ENCODE measurements at regions not wholly inside any gene's neighbourhood (a gene's known extent, or its start where the extent isn't known, plus 50 kb on each side); places are given as distances from the start of the nearest gene placed in this dataset.

DNA sequence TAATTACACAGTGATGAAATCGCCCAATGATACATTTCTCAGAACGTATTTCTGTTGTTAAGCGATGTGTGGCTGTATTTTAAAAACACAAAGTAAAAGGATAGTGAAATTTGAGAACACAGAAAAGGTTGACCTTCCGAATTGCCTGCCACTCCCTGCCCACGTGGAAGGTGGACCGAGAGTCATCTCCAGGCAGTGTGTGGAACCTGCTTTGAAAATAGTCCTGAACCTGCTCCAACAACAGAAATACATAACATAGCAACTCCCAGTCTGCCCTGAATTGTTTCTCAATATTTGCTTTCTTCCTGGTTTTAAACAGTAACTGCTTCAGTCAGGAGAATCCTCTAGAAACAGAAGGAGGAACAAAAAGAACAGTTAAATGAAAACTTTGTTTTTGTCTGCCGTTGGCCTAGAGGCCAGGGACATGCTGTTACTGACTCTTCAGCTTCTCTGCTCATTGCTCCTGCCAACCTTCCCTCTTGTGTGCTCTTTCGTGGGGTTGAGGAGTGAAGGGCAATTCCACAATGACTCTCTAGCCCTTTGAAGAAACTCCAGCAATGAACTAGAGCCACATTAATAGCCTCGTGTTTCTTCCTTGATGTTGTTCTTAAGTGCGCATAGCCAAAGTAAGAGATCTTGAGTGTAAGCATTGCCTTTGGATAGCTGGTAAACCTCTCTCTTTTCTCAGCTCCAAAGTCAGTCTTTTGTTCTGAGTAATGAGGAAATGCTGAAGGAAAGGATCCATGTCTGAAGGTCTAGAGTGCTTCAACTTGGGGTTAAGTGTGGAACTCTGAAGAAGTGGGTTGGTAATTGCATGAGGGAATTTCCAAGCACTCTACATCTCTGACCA, 452.5 kb upstream of the CCL2 start:
- Histone ChIP-seq H3K4me3 (ENCODE audit: low read length) (no peak overlapping the region), H3K79me2 (ENCODE audit: low read length) (no peaks in the 10 kb centered on the region), H3F3A (ENCODE audit: insufficient read depth, low read length) (no peaks in the 10 kb centered on the region), H3K9me3 (replicated peaks; ENCODE audit: insufficient read depth, low read length) (no peaks in the 10 kb centered on the region), H3K4me1 (ENCODE audit: low read length) (peaks cover 7% of the 10 kb centered on the region; the same call in 1 of the 2 replicates), H3K4me2 (ENCODE audit: low read depth, low read length) (no peak overlapping the region), H3K9ac (ENCODE audit: low read length) (no peak overlapping the region), H3K36me3 (replicated peaks; ENCODE audit: insufficient read depth, low read length) (no peaks in the 10 kb centered on the region), H2AFZ (ENCODE audit: low read length) (no peak overlapping the region), H3K27me3 (replicated peaks; ENCODE audit: insufficient read depth, low read length) (no peaks in the 10 kb centered on the region), H3K9me2 (replicated peaks; ENCODE audit: insufficient read depth, low read length) (no peaks in the 10 kb centered on the region), H3K27ac (ENCODE audit: low read length) (no peak overlapping the region), H4K20me1 (ENCODE audit: insufficient read depth, low read length) (no peaks in the 10 kb centered on the region)
- TF ChIP-seq EZH2 (optimal IDR thresholded peaks at IDR 0.05; ENCODE audit: low read depth, low read length) (no peak), EZH2phosphoT487 (IDR thresholded peaks at IDR 0.05; ENCODE audit: low read length) (no peak)
- TF ChIP-seq, protein P1, sequence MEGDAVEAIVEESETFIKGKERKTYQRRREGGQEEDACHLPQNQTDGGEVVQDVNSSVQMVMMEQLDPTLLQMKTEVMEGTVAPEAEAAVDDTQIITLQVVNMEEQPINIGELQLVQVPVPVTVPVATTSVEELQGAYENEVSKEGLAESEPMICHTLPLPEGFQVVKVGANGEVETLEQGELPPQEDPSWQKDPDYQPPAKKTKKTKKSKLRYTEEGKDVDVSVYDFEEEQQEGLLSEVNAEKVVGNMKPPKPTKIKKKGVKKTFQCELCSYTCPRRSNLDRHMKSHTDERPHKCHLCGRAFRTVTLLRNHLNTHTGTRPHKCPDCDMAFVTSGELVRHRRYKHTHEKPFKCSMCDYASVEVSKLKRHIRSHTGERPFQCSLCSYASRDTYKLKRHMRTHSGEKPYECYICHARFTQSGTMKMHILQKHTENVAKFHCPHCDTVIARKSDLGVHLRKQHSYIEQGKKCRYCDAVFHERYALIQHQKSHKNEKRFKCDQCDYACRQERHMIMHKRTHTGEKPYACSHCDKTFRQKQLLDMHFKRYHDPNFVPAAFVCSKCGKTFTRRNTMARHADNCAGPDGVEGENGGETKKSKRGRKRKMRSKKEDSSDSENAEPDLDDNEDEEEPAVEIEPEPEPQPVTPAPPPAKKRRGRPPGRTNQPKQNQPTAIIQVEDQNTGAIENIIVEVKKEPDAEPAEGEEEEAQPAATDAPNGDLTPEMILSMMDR (IDR thresholded peaks at IDR 0.05; ENCODE audit: low read length): no peak
- no peak for DNase-seq

DNA sequence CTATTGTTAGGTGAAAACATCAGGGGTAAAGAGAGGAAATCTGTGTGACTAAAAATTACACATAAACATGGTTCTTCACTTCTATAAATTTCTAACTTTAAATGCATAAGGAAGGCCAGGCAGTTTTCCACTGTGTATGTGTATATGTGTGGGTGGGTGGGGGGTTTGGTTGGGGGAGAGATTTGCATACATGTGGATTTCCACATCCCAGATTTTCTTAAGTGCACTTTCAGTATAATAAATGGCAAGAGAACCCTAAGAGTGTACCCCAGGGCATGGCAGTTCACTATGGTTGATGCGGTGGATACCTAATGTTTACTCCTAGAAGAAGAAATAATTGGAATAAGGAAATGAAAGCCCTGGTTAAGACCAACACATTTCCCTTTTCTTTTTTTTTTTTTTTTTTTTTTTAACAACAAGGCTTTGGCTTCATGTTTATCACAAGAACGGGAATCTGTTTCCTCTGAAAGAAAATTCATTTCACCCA, 451.8 kb upstream of the CCL2 start:
- Histone ChIP-seq H3K9me2 (replicated peaks; ENCODE audit: insufficient read depth, low read length) (no peaks in the 10 kb centered on the region), H2AFZ (ENCODE audit: low read length) (no peak overlapping the region), H3K36me3 (replicated peaks; ENCODE audit: insufficient read depth, low read length) (no peaks in the 10 kb centered on the region), H3K79me2 (ENCODE audit: low read length) (no peaks in the 10 kb centered on the region), H3K4me2 (ENCODE audit: low read depth, low read length) (no peak overlapping the region), H3K9ac (ENCODE audit: low read length) (no peak overlapping the region), H3K9me3 (replicated peaks; ENCODE audit: insufficient read depth, low read length) (no peaks in the 10 kb centered on the region), H3K4me3 (ENCODE audit: low read length) (no peak overlapping the region), H3F3A (ENCODE audit: insufficient read depth, low read length) (no peaks in the 10 kb centered on the region), H3K4me1 (ENCODE audit: low read length) (peaks cover 7% of the 10 kb centered on the region; the same call in 1 of the 2 replicates), H3K27me3 (replicated peaks; ENCODE audit: insufficient read depth, low read length) (no peaks in the 10 kb centered on the region), H4K20me1 (ENCODE audit: insufficient read depth, low read length) (no peaks in the 10 kb centered on the region), H3K27ac (ENCODE audit: low read length) (no peak overlapping the region)
- no peak for DNase-seq
- TF ChIP-seq EZH2phosphoT487 (IDR thresholded peaks at IDR 0.05; ENCODE audit: low read length) (no peak), EZH2 (optimal IDR thresholded peaks at IDR 0.05; ENCODE audit: low read depth, low read length) (no peak)
- TF ChIP-seq, protein P1 (IDR thresholded peaks at IDR 0.05; ENCODE audit: low read length): no peak

DNA sequence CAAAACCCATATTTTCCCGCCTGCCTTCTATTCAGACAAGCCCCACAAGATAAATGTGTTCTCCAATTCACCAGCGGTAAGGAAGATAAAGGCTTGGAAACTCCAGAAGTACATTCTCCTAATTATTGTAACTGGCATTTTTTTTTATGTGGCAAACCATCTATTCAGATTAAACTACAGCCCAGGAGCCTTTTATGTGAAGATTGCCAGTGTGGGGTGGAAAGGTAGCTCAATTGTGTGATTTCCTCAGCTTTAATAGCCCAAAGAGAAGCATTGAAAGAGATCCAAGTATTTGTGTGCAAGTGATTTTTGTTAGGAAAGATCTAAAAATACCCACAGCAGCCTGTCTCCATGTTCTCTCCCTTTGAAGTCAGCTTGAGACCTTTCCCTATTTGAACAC, 451.4 kb upstream of the CCL2 start:
- no peaks in the 10 kb centered on the region for H3F3A ChIP-seq (ENCODE audit: insufficient read depth, low read length)
- H3K4me1 ChIP-seq (ENCODE audit: low read length): peaks cover 7% of the 10 kb centered on the region; the same call in 1 of the 2 replicates
- no peak overlapping the region for H3K4me3 ChIP-seq (ENCODE audit: low read length)
- H3K79me2 ChIP-seq (ENCODE audit: low read length): no peaks in the 10 kb centered on the region
- no peak overlapping the region for H3K27ac ChIP-seq (ENCODE audit: low read length)
- TF ChIP-seq, protein P1 (IDR thresholded peaks at IDR 0.05; ENCODE audit: low read length): no peak
- TF ChIP-seq EZH2phosphoT487 (IDR thresholded peaks at IDR 0.05; ENCODE audit: low read length) (no peak), EZH2 (optimal IDR thresholded peaks at IDR 0.05; ENCODE audit: low read depth, low read length) (no peak)
- no peaks in the 10 kb centered on the region for H4K20me1 ChIP-seq (ENCODE audit: insufficient read depth, low read length)
- no peak overlapping the region for H3K9ac ChIP-seq (ENCODE audit: low read length)
- H3K9me2 ChIP-seq (replicated peaks; ENCODE audit: insufficient read depth, low read length): no peaks in the 10 kb centered on the region
- no peaks in the 10 kb centered on the region for H3K36me3 ChIP-seq (replicated peaks; ENCODE audit: insufficient read depth, low read length)
- H3K9me3 ChIP-seq (replicated peaks; ENCODE audit: insufficient read depth, low read length): no peaks in the 10 kb centered on the region
- no peak overlapping the region for H2AFZ ChIP-seq (ENCODE audit: low read length)
- DNase-seq: no peak
- no peak overlapping the region for H3K4me2 ChIP-seq (ENCODE audit: low read depth, low read length)
- no peaks in the 10 kb centered on the region for H3K27me3 ChIP-seq (replicated peaks; ENCODE audit: insufficient read depth, low read length)

Data from MM.1S (cell line).